HuH-7.5 (cell line): ENCODE measurements at regions not wholly inside any gene's neighbourhood (a gene's known extent, or its start where the extent isn't known, plus 50 kb on each side); places are given as distances from the start of the nearest gene placed in this dataset.

ENCODE experiments used
- DNase-seq: peaks from one replicate; pipeline ENCODE4 v3.0.0; 2011; ENCODE audit warnings: low spot score

GRCh38 chr4:163764569-163764968, 270.1 kb downstream of the TMA16 start:
- no peak for DNase-seq

GRCh38 chr4:163768014-163768413, 273.5 kb downstream of the TMA16 start:
- no peak for DNase-seq

GRCh38 chr4:163772238-163772637, 277.7 kb downstream of the TMA16 start:
- DNase-seq, result no peak

DNA sequence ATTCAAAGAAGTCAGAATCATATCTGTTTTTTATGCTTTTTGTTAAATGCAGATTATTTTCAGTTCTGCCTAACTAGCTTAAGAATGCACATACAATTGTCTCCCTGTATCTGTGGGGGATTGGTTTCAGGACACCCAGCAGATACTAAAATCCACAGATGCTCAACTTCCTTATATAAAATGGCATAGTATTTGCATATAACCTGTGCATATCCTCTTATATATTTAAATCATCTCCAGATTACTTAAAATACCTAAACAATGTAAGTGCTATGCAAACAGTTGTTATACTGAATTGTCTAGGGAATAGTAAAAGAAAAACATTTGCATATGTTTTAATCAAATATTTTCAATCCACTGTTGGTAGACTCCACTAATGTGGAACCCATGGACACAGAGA, 279.4 kb downstream of the TMA16 start:
- DNase-seq, result no peak

GRCh38 chr4:163776957-163777356, 282.5 kb downstream of the TMA16 start:
- DNase-seq, result no peak

DNA sequence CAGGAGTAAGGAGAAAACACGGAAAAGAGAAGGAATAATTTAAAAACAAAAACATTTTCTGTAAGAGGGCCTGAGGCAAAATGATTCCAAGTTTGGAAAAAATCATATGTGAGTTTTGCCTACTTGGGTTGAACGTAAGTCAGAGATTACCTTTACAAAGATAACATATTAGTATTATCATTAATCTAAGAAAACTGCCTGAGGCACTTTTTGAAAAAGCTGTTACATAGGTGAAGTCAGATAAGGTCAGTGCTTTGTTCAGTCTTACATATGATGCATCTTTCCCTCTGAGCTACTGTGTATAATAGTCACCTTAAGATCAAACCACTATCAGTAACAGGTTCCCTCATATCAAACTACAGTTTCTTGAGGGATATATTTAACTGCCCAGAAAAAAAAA, 287.2 kb downstream of the TMA16 start:
- DNase-seq, result no peak

DNA sequence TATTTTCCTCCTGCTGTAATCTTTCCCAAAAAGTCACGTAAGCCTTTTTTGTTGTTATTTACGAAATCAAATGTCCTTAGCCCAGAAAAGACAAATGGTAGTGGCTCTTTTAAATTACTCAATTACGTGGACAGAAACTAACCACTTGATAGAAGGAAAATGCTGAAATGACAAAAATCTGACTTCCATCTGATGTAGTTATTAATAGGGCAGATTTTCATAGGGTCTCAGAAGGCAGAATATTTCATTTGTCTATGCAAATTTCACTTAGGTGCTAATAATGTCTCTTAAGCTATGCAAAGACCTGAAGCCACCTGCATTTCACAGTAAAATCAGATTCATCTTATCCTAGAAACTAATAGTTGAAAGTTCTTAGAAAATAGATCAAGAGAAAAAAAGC, 295.7 kb downstream of the TMA16 start:
- DNase-seq, result no peak

DNA sequence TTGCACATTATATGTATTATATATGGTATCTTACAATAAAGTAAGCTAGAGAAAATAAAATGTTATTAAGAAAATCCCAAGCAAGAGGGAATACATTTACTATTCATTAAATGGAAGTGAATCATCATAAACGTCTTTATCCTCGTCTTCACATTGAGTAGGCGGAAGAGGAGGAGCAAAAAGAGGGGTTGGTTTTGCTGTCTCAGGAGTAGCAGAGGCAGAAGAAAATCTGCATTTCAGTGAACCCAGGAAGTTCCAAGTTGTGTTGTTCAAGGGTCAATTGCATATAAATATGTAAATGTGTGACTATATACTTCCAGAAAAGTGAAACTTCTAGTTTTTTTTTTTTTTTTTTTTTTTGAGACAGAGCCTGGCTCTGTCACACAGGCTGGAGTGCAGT, 301.4 kb downstream of the TMA16 start:
- no peak for DNase-seq

DNA sequence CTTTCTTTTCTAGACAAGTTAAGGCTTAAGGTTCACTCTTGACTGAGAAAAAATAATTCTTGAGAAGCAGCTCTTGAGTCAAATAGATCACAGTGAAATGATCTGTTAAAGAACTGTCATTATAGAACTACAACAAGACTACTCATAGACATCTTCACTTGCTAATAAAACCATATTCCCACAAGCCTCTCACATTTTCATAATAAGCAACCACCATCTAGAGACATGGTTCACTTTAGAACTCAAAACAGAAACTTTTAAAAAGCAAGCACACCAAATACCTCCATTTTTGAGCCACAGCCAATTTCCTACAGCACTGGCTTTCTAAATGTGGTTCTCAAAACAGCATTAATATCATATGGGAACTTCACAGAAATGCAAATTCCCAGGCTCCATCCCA, 309.5 kb downstream of the TMA16 start:
- no peak for DNase-seq

- no peak for DNase-seq
Observed at GRCh38 chr4:163806653-163807052, 312.2 kb downstream of the TMA16 start.

DNA sequence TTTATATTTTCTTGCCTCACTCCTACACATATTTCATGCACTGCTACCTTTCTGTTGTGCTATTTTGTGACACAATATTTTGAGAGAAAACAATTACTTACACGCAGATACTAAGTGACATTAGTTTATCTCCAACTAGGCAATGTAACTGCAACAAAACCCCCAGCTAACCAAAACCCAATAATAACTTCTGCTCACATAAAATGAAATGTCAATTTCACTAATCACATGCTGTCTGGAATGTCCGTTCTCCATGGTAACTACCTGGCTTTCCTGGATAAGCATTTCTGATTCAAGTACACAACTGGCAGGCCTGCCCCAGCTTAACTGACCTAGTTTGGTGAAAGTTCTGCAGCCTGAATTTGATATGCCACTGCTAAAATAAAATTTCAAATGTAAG, 313.5 kb downstream of the TMA16 start:
- no peak for DNase-seq

DNA sequence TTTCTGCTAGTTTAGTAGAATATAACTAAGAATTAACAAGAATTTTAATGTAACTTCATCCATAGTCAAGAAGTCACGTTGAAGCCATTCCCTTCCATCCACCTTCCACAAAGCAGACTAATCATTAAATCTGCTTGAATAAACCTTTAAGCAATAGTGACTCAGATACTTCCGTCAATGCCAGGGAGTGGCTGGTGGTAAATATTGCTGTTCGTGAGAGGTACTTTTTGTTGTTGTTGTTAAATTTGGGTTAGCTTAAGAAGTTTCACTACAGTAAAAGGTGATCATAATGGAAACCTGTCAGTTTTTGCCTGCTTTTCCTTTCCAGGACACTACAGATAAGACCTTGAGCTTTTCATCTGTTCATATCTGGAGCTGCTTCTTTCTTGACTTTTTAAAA, 316.3 kb downstream of the TMA16 start:
- no peak for DNase-seq

- DNase-seq, result no peak
Observed at GRCh38 chr4:163815776-163816175, 321.3 kb downstream of the TMA16 start.

GRCh38 chr4:163816494-163816893, 322.0 kb downstream of the TMA16 start:
- DNase-seq, result no peak

DNA sequence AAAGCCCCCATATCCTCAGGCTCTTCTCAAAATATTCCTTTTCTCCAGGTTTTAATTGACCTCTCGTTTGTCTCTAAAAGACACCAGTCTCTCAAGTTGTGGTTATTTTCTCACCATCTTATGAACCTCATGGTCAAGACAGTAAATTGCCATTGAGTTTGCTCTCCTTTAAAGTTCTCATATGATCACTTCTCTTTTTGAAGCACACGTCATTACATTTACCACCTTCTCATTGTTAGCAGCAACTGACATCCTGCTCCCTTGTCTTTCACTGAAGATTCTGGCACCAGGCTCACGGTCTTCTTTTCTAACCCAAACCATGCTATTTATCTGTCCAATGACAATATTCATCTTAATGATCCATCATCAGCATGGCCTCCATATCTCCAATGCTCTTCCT, 324.2 kb downstream of the TMA16 start:
- DNase-seq, result no peak

DNA sequence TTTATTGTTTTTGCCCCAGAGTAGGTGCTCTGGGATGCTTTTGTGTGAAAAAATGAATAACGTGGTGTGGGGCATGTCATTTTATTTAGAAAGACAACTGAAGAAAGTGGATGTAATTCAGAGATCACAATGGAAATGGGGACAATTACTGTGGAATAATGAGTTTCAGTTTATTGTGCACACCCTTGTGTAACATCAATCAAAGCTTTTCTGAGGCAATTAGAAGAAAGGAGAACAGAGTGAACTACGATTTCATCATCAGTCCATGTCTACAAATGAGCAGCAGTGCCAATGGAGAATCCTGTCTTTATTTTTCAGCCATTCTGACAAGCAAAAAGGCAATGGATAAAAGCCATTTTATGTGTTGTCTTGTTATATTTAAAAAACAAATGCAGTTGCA, 339.2 kb downstream of the TMA16 start:
- no peak for DNase-seq

- DNase-seq, result no peak
Observed at GRCh38 chr4:163846008-163846407, 351.5 kb downstream of the TMA16 start.

DNA sequence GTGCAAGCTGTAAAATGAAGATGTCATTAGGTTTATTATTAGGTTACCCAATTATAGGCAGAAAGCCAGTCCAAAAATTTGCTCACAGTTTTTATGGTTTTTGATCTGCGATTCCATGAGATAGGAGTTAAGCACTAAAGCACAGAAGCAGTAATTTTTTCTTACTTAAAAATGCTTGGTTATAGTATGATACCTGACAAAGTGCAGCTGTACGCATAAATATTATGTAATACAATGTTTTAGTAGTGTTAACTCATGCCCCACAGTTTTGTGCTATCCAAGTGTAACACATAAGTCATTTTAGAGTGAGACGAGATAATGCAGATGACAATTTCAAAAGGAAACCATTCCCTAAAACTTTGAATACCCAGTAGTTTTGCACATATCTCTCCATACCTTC, 357.8 kb downstream of the TMA16 start:
- DNase-seq, result no peak

GRCh38 chr4:163857903-163858302, 363.4 kb downstream of the TMA16 start:
- no peak for DNase-seq

DNA sequence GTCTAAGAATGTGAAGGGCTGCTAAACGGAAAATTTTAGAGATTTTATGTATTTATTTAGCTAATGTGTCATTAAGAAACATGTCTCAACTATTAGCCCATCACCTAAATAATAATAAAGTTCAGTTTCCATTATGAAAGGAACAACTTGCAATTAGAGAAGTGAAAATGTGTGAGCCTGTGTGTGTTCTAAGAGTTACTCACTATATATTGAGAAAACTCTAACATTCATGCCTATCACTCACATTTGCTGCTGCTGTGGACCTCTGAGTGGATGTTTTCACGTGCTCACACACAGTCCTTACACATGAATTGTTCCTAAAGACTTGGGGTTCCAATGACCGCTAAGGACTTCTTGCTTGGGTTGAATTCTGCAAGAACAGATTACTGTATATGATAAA, 364.0 kb downstream of the TMA16 start:
- no peak for DNase-seq

GRCh38 chr4:163863082-163863481, 368.6 kb downstream of the TMA16 start:
- no peak for DNase-seq

DNA sequence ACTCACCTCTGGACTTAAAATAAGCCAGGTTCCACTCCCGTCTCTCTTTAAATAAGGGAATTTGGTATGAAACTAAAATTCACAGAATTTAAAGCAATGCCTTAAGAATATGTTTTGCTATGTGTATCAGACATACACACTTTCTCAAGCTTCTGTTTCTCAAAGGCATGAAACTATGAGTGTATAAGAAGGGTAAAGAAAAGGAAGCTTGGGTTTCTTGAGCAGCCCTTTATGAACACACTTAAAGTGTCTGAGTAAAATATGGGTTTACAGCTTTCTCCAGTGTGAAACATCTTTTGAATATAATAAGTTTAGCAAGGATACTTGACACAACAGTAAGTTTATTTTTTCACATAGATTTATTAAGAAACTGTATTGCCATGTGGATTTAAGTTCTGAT, 370.5 kb downstream of the TMA16 start:
- no peak for DNase-seq

GRCh38 chr4:163866728-163867315, 372.3 kb downstream of the TMA16 start:
- DNase-seq, result no peak

GRCh38 chr4:163868445-163868844, 374.0 kb downstream of the TMA16 start:
- DNase-seq, result no peak

DNA sequence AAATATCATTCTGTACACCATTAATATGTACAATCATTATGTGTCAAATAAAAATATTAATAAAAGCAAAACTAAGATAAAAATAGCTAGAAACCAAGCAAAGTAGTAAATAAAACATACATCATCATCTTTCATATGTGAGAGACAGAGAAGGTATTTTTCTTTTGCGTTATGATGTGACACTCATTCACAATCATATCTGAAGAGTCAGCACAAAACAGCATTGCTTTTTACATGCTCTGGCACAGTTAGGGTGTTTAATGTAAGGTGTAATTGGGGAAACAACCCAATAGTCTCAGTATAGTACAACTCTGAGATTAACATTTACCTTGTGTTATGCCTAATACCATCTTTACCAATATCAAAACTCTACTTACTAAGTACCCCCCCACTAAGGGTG, 376.6 kb downstream of the TMA16 start:
- no peak for DNase-seq
